ENCODE measurements at regions not wholly inside any gene's neighbourhood (a gene's known extent, or its start where the extent isn't known, plus 50 kb on each side); places are given as distances from the start of the nearest gene placed in this dataset.
"Not testable (repeated sequence)": the region's sequence is repeated elsewhere in the genome, so short reads cannot be mapped to it uniquely, and the experiment has no call there.

GRCh38 chr3:95567346-95567745, 1247.0 kb upstream of the EPHA6 start:
- no peak overlapping the region for H3K4me2 ChIP-seq (ENCODE audit: insufficient read depth, low read length)
- H3K4me1 ChIP-seq (replicated peaks in 1 of 2; ENCODE audit: control insufficient read depth in 2 of 2, insufficient read depth in 2 of 2, low read length in 2 of 2), result no peaks in the 10 kb centered on the region
- in situ Hi-C loops (cut with MboI) (no loop called here), intact Hi-C loops (cut with micrococcal nuclease) (no loop called here)
- no peak overlapping the region for H2AFZ ChIP-seq (ENCODE audit: low read depth, low read length)
- H3K27me3 ChIP-seq (ENCODE audit: control insufficient read depth in 2 of 2, insufficient read depth in 2 of 2, low read length in 2 of 2), result no peaks in the 10 kb centered on the region
- POLR2A ChIA-PET, result no interaction called here
- no peak overlapping the region for H3K27ac ChIP-seq (ENCODE audit: extremely low read depth, low read depth, low read length)
- H3K36me3 ChIP-seq (ENCODE audit: control insufficient read depth, insufficient read depth, low read length), result no peaks in the 10 kb centered on the region
- H3K9ac ChIP-seq (ENCODE audit: insufficient read depth in 1 of 2, low read depth in 2 of 2, low read length in 2 of 2), result no peak overlapping the region
- H4K20me1 ChIP-seq (replicated peaks; ENCODE audit: control insufficient read depth, insufficient read depth, low read length), result no peaks in the 10 kb centered on the region
- no peaks in the 10 kb centered on the region for H3K79me2 ChIP-seq (ENCODE audit: control insufficient read depth, insufficient read depth, low read length)
- FAIRE-seq (no peak), ATAC-seq (no peak), DNase-seq (ENCODE audit: extremely low read depth in 1 of 4, low spot score in 3 of 4) (no peak)
- BruUV-seq (replicated peaks), result no TSS peak
- no peak for TF ChIP-seq ZNF384 (IDR thresholded peaks at IDR 0.05; ENCODE audit: low read depth, low read length)
- WGBS (ENCODE audit: insufficient coverage, low coverage, missing lambda C conversion rate), result 0% methylated on average over 2 of the region's 3 CpGs
- H3K9me1 ChIP-seq (ENCODE audit: control insufficient read depth, insufficient read depth, low read length), result no peaks in the 10 kb centered on the region
- H3K4me3 ChIP-seq, result no peak overlapping the region
- CTCF ChIA-PET (ENCODE audit: low intra/inter-chr PET ratio), result no interaction called here
- H3K9me3 ChIP-seq (replicated peaks; ENCODE audit: control insufficient read depth, insufficient read depth, low read depth, low read length), result no peaks in the 10 kb centered on the region

- H3K4me1 ChIP-seq (replicated peaks in 1 of 2; ENCODE audit: control insufficient read depth in 2 of 2, insufficient read depth in 2 of 2, low read length in 2 of 2), result no peaks in the 10 kb centered on the region
- H3K36me3 ChIP-seq (ENCODE audit: control insufficient read depth, insufficient read depth, low read length), result no peaks in the 10 kb centered on the region
- H3K27ac ChIP-seq (ENCODE audit: extremely low read depth, low read depth, low read length), result no peak overlapping the region
- ATAC-seq, result no peak
- FAIRE-seq, result no peak
- TF ChIP-seq ETV6 (IDR thresholded peaks at IDR 0.05; ENCODE audit: borderline replicate concordance in 1 of 2, low read depth in 2 of 2, low read length in 1 of 2), result no peak
- no peak for TF ChIP-seq ETV6 (CRISPR knock-in tag; IDR thresholded peaks at IDR 0.05; ENCODE audit: borderline replicate concordance)
- no peak for TF ChIP-seq ZBED1 (IDR thresholded peaks at IDR 0.05)
- no peaks in the 10 kb centered on the region for H3K9me3 ChIP-seq (replicated peaks; ENCODE audit: control insufficient read depth, insufficient read depth, low read depth, low read length)
- CTCF ChIA-PET (ENCODE audit: low intra/inter-chr PET ratio), result no interaction called here
- POLR2A ChIA-PET, result no interaction called here
- intact Hi-C loops (cut with micrococcal nuclease) (no loop called here), in situ Hi-C loops (cut with MboI) (no loop called here)
- no peak overlapping the region for H3K9ac ChIP-seq (ENCODE audit: insufficient read depth in 1 of 2, low read depth in 2 of 2, low read length in 2 of 2)
- H3K4me2 ChIP-seq (ENCODE audit: insufficient read depth, low read length), result no peak overlapping the region
- H4K20me1 ChIP-seq (replicated peaks; ENCODE audit: control insufficient read depth, insufficient read depth, low read length), result no peaks in the 10 kb centered on the region
- no peaks in the 10 kb centered on the region for H3K79me2 ChIP-seq (ENCODE audit: control insufficient read depth, insufficient read depth, low read length)
- no peak overlapping the region for H3K4me3 ChIP-seq
- no TSS peak for BruUV-seq (replicated peaks)
- 0% methylated on average over 2 of the region's 2 CpGs for WGBS (ENCODE audit: insufficient coverage, low coverage, missing lambda C conversion rate)
- DNase-seq (ENCODE audit: extremely low read depth in 1 of 4, low spot score in 3 of 4), result no peak
- no peak overlapping the region for H2AFZ ChIP-seq (ENCODE audit: low read depth, low read length)
- H3K27me3 ChIP-seq (ENCODE audit: control insufficient read depth in 2 of 2, insufficient read depth in 2 of 2, low read length in 2 of 2), result no peaks in the 10 kb centered on the region
- no peaks in the 10 kb centered on the region for H3K9me1 ChIP-seq (ENCODE audit: control insufficient read depth, insufficient read depth, low read length)
Measured at GRCh38 chr3:95586754-95587153, 1227.6 kb upstream of the EPHA6 start.

GRCh38 chr3:95587641-95588040, 1226.8 kb upstream of the EPHA6 start:
- H3K9me3 ChIP-seq (replicated peaks; ENCODE audit: control insufficient read depth, insufficient read depth, low read depth, low read length); H3K27ac ChIP-seq (ENCODE audit: extremely low read depth, low read depth, low read length); H3K36me3 ChIP-seq (ENCODE audit: control insufficient read depth, insufficient read depth, low read length); H3K4me1 ChIP-seq (replicated peaks in 1 of 2; ENCODE audit: control insufficient read depth in 2 of 2, insufficient read depth in 2 of 2, low read length in 2 of 2); H3K9ac ChIP-seq (ENCODE audit: insufficient read depth in 1 of 2, low read depth in 2 of 2, low read length in 2 of 2); H3K4me2 ChIP-seq (ENCODE audit: insufficient read depth, low read length); H3K27me3 ChIP-seq (ENCODE audit: control insufficient read depth in 2 of 2, insufficient read depth in 2 of 2, low read length in 2 of 2); H2AFZ ChIP-seq (ENCODE audit: low read depth, low read length); H3K9me1 ChIP-seq (ENCODE audit: control insufficient read depth, insufficient read depth, low read length); CTCF ChIA-PET (ENCODE audit: low intra/inter-chr PET ratio); H3K4me3 ChIP-seq; H3K79me2 ChIP-seq (ENCODE audit: control insufficient read depth, insufficient read depth, low read length); ATAC-seq; H4K20me1 ChIP-seq (replicated peaks; ENCODE audit: control insufficient read depth, insufficient read depth, low read length); in situ Hi-C loops (cut with MboI); BruUV-seq (replicated peaks); DNase-seq (ENCODE audit: extremely low read depth in 1 of 4, low spot score in 3 of 4); intact Hi-C loops (cut with micrococcal nuclease); FAIRE-seq: not testable (repeated sequence)
- POLR2A ChIA-PET, result interaction anchor here (0.6 kb wide), 1 partner anchor 24 kb away, joined by 4 read pairs; no protein-coding TSS in a partner anchor
- WGBS (ENCODE audit: insufficient coverage, low coverage, missing lambda C conversion rate), result 6% methylated on average over 2 of the region's 8 CpGs

Data from K562 (cell line).